ENCODE measurements at regions not wholly inside any gene's neighbourhood (a gene's known extent, or its start where the extent isn't known, plus 50 kb on each side); places are given as distances from the start of the nearest gene placed in this dataset.
A peak's percentile ranks its signal among the peaks of the same experiment; 100 is the strongest.
"Not testable (repeated sequence)": the region's sequence is repeated elsewhere in the genome, so short reads cannot be mapped to it uniquely, and the experiment has no call there.

- DNase-seq; in situ Hi-C loops (cut with HindIII; ENCODE audit: low pct_ligation_motif_present, low pct_unique_long_range_greater_than_20kb, low sequenced_read_pairs): not testable (repeated sequence)
Measured at GRCh38 chr1:146537775-146538373, 309.1 kb upstream of the NOTCH2NLA start.

GRCh38 chr1:146536028-146536427 is 307.2 kb upstream of the NOTCH2NLA start:
- in situ Hi-C loops (cut with HindIII; ENCODE audit: low pct_ligation_motif_present, low pct_unique_long_range_greater_than_20kb, low sequenced_read_pairs); DNase-seq: not testable (repeated sequence)

- DNase-seq; in situ Hi-C loops (cut with HindIII; ENCODE audit: low pct_ligation_motif_present, low pct_unique_long_range_greater_than_20kb, low sequenced_read_pairs): not testable (repeated sequence)
Measured at GRCh38 chr1:146535575-146535974, 306.8 kb upstream of the NOTCH2NLA start.

GRCh38 chr1:146530958-146531357 is 302.1 kb upstream of the NOTCH2NLA start:
- DNase-seq; in situ Hi-C loops (cut with HindIII; ENCODE audit: low pct_ligation_motif_present, low pct_unique_long_range_greater_than_20kb, low sequenced_read_pairs): not testable (repeated sequence)

GRCh38 chr1:146522812-146523211 is 294.0 kb upstream of the NOTCH2NLA start:
- in situ Hi-C loops (cut with HindIII; ENCODE audit: low pct_ligation_motif_present, low pct_unique_long_range_greater_than_20kb, low sequenced_read_pairs); DNase-seq: not testable (repeated sequence)

- DNase-seq; in situ Hi-C loops (cut with HindIII; ENCODE audit: low pct_ligation_motif_present, low pct_unique_long_range_greater_than_20kb, low sequenced_read_pairs): not testable (repeated sequence)
Measured at GRCh38 chr1:146522345-146522744, 293.5 kb upstream of the NOTCH2NLA start.

GRCh38 chr1:146521804-146522203 is 293.0 kb upstream of the NOTCH2NLA start:
- DNase-seq = not testable (repeated sequence)

GRCh38 chr1:146513754-146514153 is 284.9 kb upstream of the NOTCH2NLA start:
- in situ Hi-C loops (cut with HindIII; ENCODE audit: low pct_ligation_motif_present, low pct_unique_long_range_greater_than_20kb, low sequenced_read_pairs); DNase-seq: not testable (repeated sequence)

More at GRCh38 chr1:146521804-146522203, 293.0 kb upstream of the NOTCH2NLA start:
- in situ Hi-C loops (cut with HindIII; ENCODE audit: low pct_ligation_motif_present, low pct_unique_long_range_greater_than_20kb, low sequenced_read_pairs) = not testable (repeated sequence)

GRCh38 chr1:146511047-146511777 is 282.4 kb upstream of the NOTCH2NLA start:
- DNase-seq; in situ Hi-C loops (cut with HindIII; ENCODE audit: low pct_ligation_motif_present, low pct_unique_long_range_greater_than_20kb, low sequenced_read_pairs): not testable (repeated sequence)

- DNase-seq = not testable (repeated sequence)
Measured at GRCh38 chr1:146510248-146510983, 281.6 kb upstream of the NOTCH2NLA start.

GRCh38 chr1:146504121-146504520 is 275.3 kb upstream of the NOTCH2NLA start:
- DNase-seq; in situ Hi-C loops (cut with HindIII; ENCODE audit: low pct_ligation_motif_present, low pct_unique_long_range_greater_than_20kb, low sequenced_read_pairs): not testable (repeated sequence)

More at GRCh38 chr1:146510248-146510983, 281.6 kb upstream of the NOTCH2NLA start:
- in situ Hi-C loops (cut with HindIII; ENCODE audit: low pct_ligation_motif_present, low pct_unique_long_range_greater_than_20kb, low sequenced_read_pairs) = not testable (repeated sequence)

GRCh38 chr1:146487555-146487954 is 258.7 kb upstream of the NOTCH2NLA start:
- DNase-seq; in situ Hi-C loops (cut with HindIII; ENCODE audit: low pct_ligation_motif_present, low pct_unique_long_range_greater_than_20kb, low sequenced_read_pairs): not testable (repeated sequence)

- in situ Hi-C loops (cut with HindIII; ENCODE audit: low pct_ligation_motif_present, low pct_unique_long_range_greater_than_20kb, low sequenced_read_pairs); DNase-seq: not testable (repeated sequence)
Measured at GRCh38 chr1:146487155-146487554, 258.3 kb upstream of the NOTCH2NLA start.

GRCh38 chr1:146486300-146487014 is 257.6 kb upstream of the NOTCH2NLA start:
- DNase-seq; in situ Hi-C loops (cut with HindIII; ENCODE audit: low pct_ligation_motif_present, low pct_unique_long_range_greater_than_20kb, low sequenced_read_pairs): not testable (repeated sequence)

- DNase-seq; in situ Hi-C loops (cut with HindIII; ENCODE audit: low pct_ligation_motif_present, low pct_unique_long_range_greater_than_20kb, low sequenced_read_pairs): not testable (repeated sequence)
Measured at GRCh38 chr1:146484195-146484594, 255.4 kb upstream of the NOTCH2NLA start.

GRCh38 chr1:146479188-146479587 is 250.4 kb upstream of the NOTCH2NLA start:
- DNase-seq; in situ Hi-C loops (cut with HindIII; ENCODE audit: low pct_ligation_motif_present, low pct_unique_long_range_greater_than_20kb, low sequenced_read_pairs): not testable (repeated sequence)

- in situ Hi-C loops (cut with HindIII; ENCODE audit: low pct_ligation_motif_present, low pct_unique_long_range_greater_than_20kb, low sequenced_read_pairs) = not testable (repeated sequence)
- DNase-seq = peak; percentile 8
Measured at GRCh38 chr1:146478125-146478720, 249.4 kb upstream of the NOTCH2NLA start.

GRCh38 chr1:146475086-146475485 is 246.3 kb upstream of the NOTCH2NLA start:
- not testable (repeated sequence) for DNase-seq

More at GRCh38 chr1:146475086-146475485, 246.3 kb upstream of the NOTCH2NLA start:
- in situ Hi-C loops (cut with HindIII; ENCODE audit: low pct_ligation_motif_present, low pct_unique_long_range_greater_than_20kb, low sequenced_read_pairs) = not testable (repeated sequence)

All from ACHN (cell line).